ENCODE measurements at regions not wholly inside any gene's neighbourhood (a gene's known extent, or its start where the extent isn't known, plus 50 kb on each side); places are given as distances from the start of the nearest gene placed in this dataset.

GRCh38 chr11:127803755-127804154 lies 783.6 kb downstream of the ETS1 start:
- POLR2A ChIA-PET: no interaction called here
- Mint-ChIP-seq H3K4me3 (no peak overlapping the region), H3K27me3 (ENCODE audit: low read depth) (no peaks in the 10 kb centered on the region), H3K27ac (no peak overlapping the region), H3K9me3 (no peaks in the 10 kb centered on the region), H3K36me3 (no peaks in the 10 kb centered on the region), H3K4me1 (peaks cover 23% of the 10 kb centered on the region)
- ATAC-seq: no peak
- DNase-seq (ENCODE audit: low spot score): no peak
- CTCF ChIA-PET: interaction anchor here (1.0 kb wide), 1 partner anchor 40 kb away, joined by 3 read pairs; no protein-coding TSS in a partner anchor
- TF ChIP-seq JAZF1 (CRISPR knock-in tag; IDR thresholded peaks at IDR 0.05) (no peak), ATF3 (CRISPR knock-in tag; conservative IDR thresholded peaks at IDR 0.05) (no peak)
- TF ChIP-seq, protein P1, sequence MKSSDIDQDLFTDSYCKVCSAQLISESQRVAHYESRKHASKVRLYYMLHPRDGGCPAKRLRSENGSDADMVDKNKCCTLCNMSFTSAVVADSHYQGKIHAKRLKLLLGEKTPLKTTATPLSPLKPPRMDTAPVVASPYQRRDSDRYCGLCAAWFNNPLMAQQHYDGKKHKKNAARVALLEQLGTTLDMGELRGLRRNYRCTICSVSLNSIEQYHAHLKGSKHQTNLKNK (CRISPR knock-in tag; IDR thresholded peaks at IDR 0.05): no peak

DNA sequence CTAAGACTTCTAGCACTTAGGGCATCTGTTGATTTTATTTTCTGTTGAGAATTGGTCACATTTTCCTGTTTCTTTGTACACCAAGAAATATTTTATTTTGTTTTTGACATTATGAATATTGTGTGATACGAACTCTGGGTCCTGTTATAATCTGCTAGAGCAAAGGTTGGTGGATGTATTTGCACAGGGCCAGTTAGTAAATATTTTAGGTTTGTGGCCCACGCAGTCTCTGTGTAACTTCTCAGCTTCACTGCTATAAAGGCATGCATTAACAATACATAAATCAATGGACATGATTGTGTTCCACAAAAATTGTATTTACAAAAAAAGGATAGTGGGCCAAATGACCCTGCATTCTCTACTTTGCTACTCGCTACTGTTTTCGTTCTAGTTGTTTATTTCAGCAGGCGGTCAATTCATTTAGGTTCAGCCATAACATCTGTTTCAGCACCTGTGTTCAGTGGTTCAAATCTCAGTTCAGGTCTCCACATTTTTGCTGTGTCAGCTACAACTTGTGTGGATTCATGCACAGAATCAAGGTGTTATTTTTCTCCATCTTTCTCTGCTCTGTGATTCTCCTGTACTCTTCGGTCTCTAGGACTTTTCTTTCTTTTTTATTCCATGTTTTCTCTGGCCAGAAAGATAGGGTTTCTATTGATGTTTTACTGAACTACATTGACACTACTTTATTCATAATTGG lies 786.2 kb downstream of the ETS1 start:
- peaks cover 15% of the 10 kb centered on the region for H3K4me1 Mint-ChIP-seq
- no peak overlapping the region for H3K4me3 Mint-ChIP-seq
- peaks cover 5% of the 10 kb centered on the region; the same call in 1 of the 2 replicates for H3K36me3 Mint-ChIP-seq
- no peak for ATAC-seq
- DNase-seq (ENCODE audit: low spot score): no peak
- no peak overlapping the region for H3K27ac Mint-ChIP-seq
- ChIA-PET CTCF (no interaction called here), POLR2A (no interaction called here)
- no peaks in the 10 kb centered on the region for H3K27me3 Mint-ChIP-seq (ENCODE audit: low read depth)
- H3K9me3 Mint-ChIP-seq: peaks cover 11% of the 10 kb centered on the region
- TF ChIP-seq, protein P2, sequence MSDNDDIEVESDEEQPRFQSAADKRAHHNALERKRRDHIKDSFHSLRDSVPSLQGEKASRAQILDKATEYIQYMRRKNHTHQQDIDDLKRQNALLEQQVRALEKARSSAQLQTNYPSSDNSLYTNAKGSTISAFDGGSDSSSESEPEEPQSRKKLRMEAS (CRISPR knock-in tag; IDR thresholded peaks at IDR 0.05): no peak
- no peak for TF ChIP-seq SMAD3 (CRISPR knock-in tag; IDR thresholded peaks at IDR 0.05; ENCODE audit: borderline replicate concordance)
- TF ChIP-seq ZNF138 (CRISPR knock-in tag; conservative IDR thresholded peaks at IDR 0.05): no peak
- no peak for TF ChIP-seq ELF4 (CRISPR knock-in tag; IDR thresholded peaks at IDR 0.05; ENCODE audit: low read depth)
- TF ChIP-seq IRF2 (CRISPR knock-in tag; IDR thresholded peaks at IDR 0.05; ENCODE audit: borderline replicate concordance, low read depth): no peak
- no peak for TF ChIP-seq ZNF232 (CRISPR knock-in tag; IDR thresholded peaks at IDR 0.05)
- TF ChIP-seq, protein P3, sequence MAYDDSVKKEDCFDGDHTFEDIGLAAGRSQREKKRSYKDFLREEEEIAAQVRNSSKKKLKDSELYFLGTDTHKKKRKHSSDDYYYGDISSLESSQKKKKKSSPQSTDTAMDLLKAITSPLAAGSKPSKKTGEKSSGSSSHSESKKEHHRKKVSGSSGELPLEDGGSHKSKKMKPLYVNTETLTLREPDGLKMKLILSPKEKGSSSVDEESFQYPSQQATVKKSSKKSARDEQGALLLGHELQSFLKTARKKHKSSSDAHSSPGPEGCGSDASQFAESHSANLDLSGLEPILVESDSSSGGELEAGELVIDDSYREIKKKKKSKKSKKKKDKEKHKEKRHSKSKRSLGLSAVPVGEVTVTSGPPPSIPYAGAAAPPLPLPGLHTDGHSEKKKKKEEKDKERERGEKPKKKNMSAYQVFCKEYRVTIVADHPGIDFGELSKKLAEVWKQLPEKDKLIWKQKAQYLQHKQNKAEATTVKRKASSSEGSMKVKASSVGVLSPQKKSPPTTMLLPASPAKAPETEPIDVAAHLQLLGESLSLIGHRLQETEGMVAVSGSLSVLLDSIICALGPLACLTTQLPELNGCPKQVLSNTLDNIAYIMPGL (CRISPR knock-in tag; IDR thresholded peaks at IDR 0.05): no peak
- no peak for TF ChIP-seq MXD4 (CRISPR knock-in tag; IDR thresholded peaks at IDR 0.05; ENCODE audit: borderline replicate concordance)
- no peak for TF ChIP-seq CTCF (IDR thresholded peaks at IDR 0.05)
- no peak for TF ChIP-seq FOXP1 (CRISPR knock-in tag; IDR thresholded peaks at IDR 0.05; ENCODE audit: borderline replicate concordance)
- no peak for TF ChIP-seq NFYB (CRISPR knock-in tag; conservative IDR thresholded peaks at IDR 0.05; ENCODE audit: low read depth)
- no peak for TF ChIP-seq IRF1 (CRISPR knock-in tag; IDR thresholded peaks at IDR 0.05)
- TF ChIP-seq TCF7 (CRISPR knock-in tag; IDR thresholded peaks at IDR 0.05; ENCODE audit: low read depth): no peak
- TF ChIP-seq, protein P4, sequence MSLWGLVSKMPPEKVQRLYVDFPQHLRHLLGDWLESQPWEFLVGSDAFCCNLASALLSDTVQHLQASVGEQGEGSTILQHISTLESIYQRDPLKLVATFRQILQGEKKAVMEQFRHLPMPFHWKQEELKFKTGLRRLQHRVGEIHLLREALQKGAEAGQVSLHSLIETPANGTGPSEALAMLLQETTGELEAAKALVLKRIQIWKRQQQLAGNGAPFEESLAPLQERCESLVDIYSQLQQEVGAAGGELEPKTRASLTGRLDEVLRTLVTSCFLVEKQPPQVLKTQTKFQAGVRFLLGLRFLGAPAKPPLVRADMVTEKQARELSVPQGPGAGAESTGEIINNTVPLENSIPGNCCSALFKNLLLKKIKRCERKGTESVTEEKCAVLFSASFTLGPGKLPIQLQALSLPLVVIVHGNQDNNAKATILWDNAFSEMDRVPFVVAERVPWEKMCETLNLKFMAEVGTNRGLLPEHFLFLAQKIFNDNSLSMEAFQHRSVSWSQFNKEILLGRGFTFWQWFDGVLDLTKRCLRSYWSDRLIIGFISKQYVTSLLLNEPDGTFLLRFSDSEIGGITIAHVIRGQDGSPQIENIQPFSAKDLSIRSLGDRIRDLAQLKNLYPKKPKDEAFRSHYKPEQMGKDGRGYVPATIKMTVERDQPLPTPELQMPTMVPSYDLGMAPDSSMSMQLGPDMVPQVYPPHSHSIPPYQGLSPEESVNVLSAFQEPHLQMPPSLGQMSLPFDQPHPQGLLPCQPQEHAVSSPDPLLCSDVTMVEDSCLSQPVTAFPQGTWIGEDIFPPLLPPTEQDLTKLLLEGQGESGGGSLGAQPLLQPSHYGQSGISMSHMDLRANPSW (CRISPR knock-in tag; conservative IDR thresholded peaks at IDR 0.05; ENCODE audit: low read depth): no peak
- TF ChIP-seq GRHL2 (CRISPR knock-in tag; IDR thresholded peaks at IDR 0.05; ENCODE audit: insufficient replicate concordance, severe bottlenecking): no peak
- no peak for TF ChIP-seq JAZF1 (CRISPR knock-in tag; IDR thresholded peaks at IDR 0.05)
- TF ChIP-seq ATF3 (CRISPR knock-in tag; conservative IDR thresholded peaks at IDR 0.05): no peak
- no peak for TF ChIP-seq ZNF671 (CRISPR knock-in tag; IDR thresholded peaks at IDR 0.05)
- TF ChIP-seq, protein P1 (CRISPR knock-in tag; IDR thresholded peaks at IDR 0.05): no peak

Measured in WTC11 (cell line).